K562 (cell line): ENCODE measurements at regions not wholly inside any gene's neighbourhood (a gene's known extent, or its start where the extent isn't known, plus 50 kb on each side); places are given as distances from the start of the nearest gene placed in this dataset.

Experiments
- ATAC-seq: fragments of 200-7000 bp; cut with Tn5 transposase; 3 replicates; pipeline ENCODE4 v1.9.1; 2020; ENCODE audit warnings: moderate library complexity
- BruUV-seq: library from RNA; stranded (reverse); fragments of 400-500 nt; replicated peaks from 2 replicates; lab custom pipeline; 2021; lab: Mats Ljungman, UMichigan
- CTCF ChIA-PET: fragments of 300-600 bp; formaldehyde crosslinking; extraction: SDS; loops from one replicate; lab custom pipeline; 2021; ENCODE audit warnings: low intra/inter-chr PET ratio; lab: Yijun Ruan, JAX
- POLR2A ChIA-PET: fragments of 300-600, 350-650 bp; sonication (Branson Sonifier 250); formaldehyde crosslinking; extraction: SDS; loops from one replicate; lab custom pipeline; 2021; ENCODE audit warnings: antibody characterized with exemption, inconsistent platforms; lab: Yijun Ruan, JAX
- DNase-seq, 4 experiments: peaks; one replicate each; pipeline versions ENCODE4 v3.0.0 to v3.0.0-alpha.2; 2011 to 2018; ENCODE audit warnings: low spot score in 3 of 4, mixed read lengths in 3 of 4; ENCODE audit errors: extremely low read depth in 1 of 4
- FAIRE-seq: peaks from 2 replicates; lab custom pipeline; 2011; peaks lifted over from hg19 to GRCh38; lab: Jason Lieb, UNC
- H2AFZ ChIP-seq: 2 replicates; pipeline ENCODE4 v1.6.0; 2011; ENCODE audit warnings: low read depth, low read length, control low read depth, inconsistent platforms
- H3K27ac ChIP-seq: fragments of 200-600 bp; 3 replicates; pipeline ENCODE4 v1.8.0; 2011; ENCODE audit warnings: low read depth, mild to moderate bottlenecking, control low read depth, inconsistent platforms, low read length, moderate library complexity, mixed read lengths; ENCODE audit errors: extremely low read depth
- H3K27me3 ChIP-seq, 2 experiments: fragments of 300-600 bp in 1 of 2; 2 replicates in 1 of 2; 3 replicates in 1 of 2; pipeline versions ENCODE4 v1.6.0 to v1.8.0; 2011; ENCODE audit warnings: inconsistent platforms in 2 of 2, low read length in 2 of 2, mild to moderate bottlenecking in 1 of 2, mixed read lengths in 1 of 2, moderate library complexity in 1 of 2; ENCODE audit not compliant: control insufficient read depth in 2 of 2, insufficient read depth in 2 of 2
- H3K36me3 ChIP-seq: fragments of 300-600 bp; 3 replicates; pipeline ENCODE4 v1.8.0; 2011; ENCODE audit warnings: mild to moderate bottlenecking, low read length, inconsistent platforms; ENCODE audit not compliant: control insufficient read depth, insufficient read depth
- H3K4me1 ChIP-seq, 2 experiments: fragments of 200-600 bp in 1 of 2; replicated peaks in 1 of 2; 2 replicates in 1 of 2; 3 replicates in 1 of 2; pipeline versions ENCODE4 v1.5.1 to v1.8.0; 2011; ENCODE audit warnings: inconsistent platforms in 2 of 2, low read length in 2 of 2, mild to moderate bottlenecking in 1 of 2, mixed read lengths in 1 of 2, moderate library complexity in 1 of 2; ENCODE audit not compliant: control insufficient read depth in 2 of 2, insufficient read depth in 2 of 2
- H3K4me2 ChIP-seq: 2 replicates; pipeline ENCODE4 v1.6.1; 2011; ENCODE audit warnings: low read length, control low read depth, inconsistent platforms, mixed read lengths; ENCODE audit not compliant: insufficient read depth
- H3K4me3 ChIP-seq: fragments of 200-600 bp; sonication (generic), shearing (Covaris generic); 2 replicates; pipeline ENCODE4 v1.5.1; 2016; ENCODE audit warnings: control low read depth, inconsistent platforms
- H3K79me2 ChIP-seq: fragments of 200-600 bp; 3 replicates; pipeline ENCODE4 v1.8.0; 2011; ENCODE audit warnings: low read length, inconsistent platforms; ENCODE audit not compliant: control insufficient read depth, insufficient read depth
- H3K9ac ChIP-seq, 2 experiments: 2 replicates each; pipeline versions ENCODE4 v1.6.0 to v1.6.1; 2011; ENCODE audit warnings: low read depth in 2 of 2, low read length in 2 of 2, control low read depth in 1 of 2, inconsistent platforms in 1 of 2, mild to moderate bottlenecking in 1 of 2, mixed read lengths in 1 of 2; ENCODE audit not compliant: insufficient read depth in 1 of 2
- H3K9me1 ChIP-seq: one replicate; pipeline ENCODE4 v1.6.0; 2011; ENCODE audit warnings: inconsistent platforms, mild to moderate bottlenecking, low read length, moderate library complexity; ENCODE audit not compliant: control insufficient read depth, insufficient read depth
- H3K9me3 ChIP-seq: replicated peaks from 2 replicates; pipeline ENCODE4 v1.5.1; 2011; ENCODE audit warnings: low read depth, low read length, inconsistent platforms; ENCODE audit not compliant: control insufficient read depth, insufficient read depth
- H4K20me1 ChIP-seq: replicated peaks from 2 replicates; pipeline ENCODE4 v1.6.1; 2011; ENCODE audit warnings: low read length, inconsistent platforms, mixed read lengths; ENCODE audit not compliant: control insufficient read depth, insufficient read depth
- CREB1 ChIP-seq, 2 experiments: sonication (generic) in 1 of 2; formaldehyde crosslinking in 1 of 2; IDR thresholded peaks; 2 replicates each; pipeline versions ENCODE4 v1.6.1 to v1.8.0; 2012 to 2022; ENCODE audit warnings: inconsistent platforms in 1 of 2, mild to moderate bottlenecking in 1 of 2, missing genetic modification reagents in 1 of 2, moderate library complexity in 1 of 2
- HDAC2 ChIP-seq: fragments of 450-650 bp; IDR thresholded peaks from 2 replicates; pipeline ENCODE4 v1.6.1; 2016; ENCODE audit warnings: mild to moderate bottlenecking
- MAX ChIP-seq: sonication (generic); formaldehyde crosslinking; IDR thresholded peaks from 2 replicates; pipeline ENCODE4 v1.9.0; 2022; ENCODE audit warnings: mild to moderate bottlenecking, missing genetic modification reagents
- POLR3A ChIP-seq: IDR thresholded peaks from 2 replicates; pipeline ENCODE4 v1.6.1; 2011; ENCODE audit warnings: borderline replicate concordance, mild to moderate bottlenecking, moderate library complexity; ENCODE audit not compliant: insufficient read length, insufficient read depth; ENCODE audit errors: extremely low read depth
- PRDM10 ChIP-seq: fragments of 450-650 bp; IDR thresholded peaks from 2 replicates; pipeline ENCODE4 v1.6.1; 2018; ENCODE audit not compliant: partially characterized antibody
- PRPF4 ChIP-seq: fragments of 200-400 bp; formaldehyde crosslinking; IDR thresholded peaks from one replicate; pipeline ENCODE4 v1.6.1; 2017; ENCODE audit warnings: low read length, low read depth, mild to moderate bottlenecking; ENCODE audit not compliant: insufficient read depth, poor library complexity, severe bottlenecking
- TOE1 ChIP-seq, 2 experiments: fragments of 450-650 bp in 1 of 2; sonication (generic) in 1 of 2; formaldehyde crosslinking in 1 of 2; IDR thresholded peaks; 2 replicates each; pipeline versions ENCODE4 v1.7.1 to v1.8.0; 2016 to 2022; ENCODE audit warnings: borderline replicate concordance in 2 of 2, mild to moderate bottlenecking in 2 of 2, antibody characterized with exemption in 1 of 2, inconsistent platforms in 1 of 2, low read depth in 1 of 2, missing genetic modification reagents in 1 of 2, moderate library complexity in 1 of 2
- ZC3H4 ChIP-seq: sonication (generic); formaldehyde crosslinking; IDR thresholded peaks from 2 replicates; pipeline ENCODE4 v1.9.0; 2021; ENCODE audit warnings: missing genetic modification reagents, borderline replicate concordance
- ZNF511 ChIP-seq: sonication (generic); formaldehyde crosslinking; IDR thresholded peaks from 2 replicates; pipeline ENCODE4 v1.8.0; 2022; ENCODE audit warnings: mild to moderate bottlenecking, missing genetic modification reagents
- ZNF592 ChIP-seq: fragments of 450-650 bp; IDR thresholded peaks from 2 replicates; pipeline ENCODE4 v1.6.1; 2017; ENCODE audit warnings: antibody characterized with exemption, mild to moderate bottlenecking
- WGBS: fragments of 100-300 bp; shearing (Covaris generic); methylation state at CpG from one replicate; pipeline ENCODE4 v1.1.6; 2016; ENCODE audit warnings: low coverage, mixed read lengths; ENCODE audit not compliant: insufficient coverage; ENCODE audit errors: missing lambda C conversion rate; 5-methylcytosine and 5-hydroxymethylcytosine counted together
- in situ Hi-C: fragments of 300-500 bp; cut with MboI; formaldehyde crosslinking; loops from 4 replicates; pipeline ENCODE4 v1.15.0; 2018; ENCODE audit warnings: inconsistent platforms, mixed read lengths
- intact Hi-C: fragments of 100-400 bp; cut with micrococcal nuclease; formaldehyde crosslinking; loops from 2 replicates; pipeline ENCODE4 v1.14.2; 2022

GRCh38 chr7:46317256-46317655 is 396.2 kb upstream of the IGFBP3 start:
- BruUV-seq = no TSS peak
- DNase-seq = no peak
- 1% methylated on average over 6 of the region's 6 CpGs for WGBS
- TF ChIP-seq ZNF592 (no peak), MAX (CRISPR knock-in tag) (no peak), ZC3H4 (CRISPR knock-in tag) (no peak), ZNF511 (CRISPR knock-in tag) (no peak), TOE1 (IDR thresholded peaks at IDR 0.05; ENCODE audit: borderline replicate concordance) (no peak), TOE1 (CRISPR knock-in tag; IDR thresholded peaks at IDR 0.05; ENCODE audit: borderline replicate concordance, low read depth) (no peak), CREB1 (IDR thresholded peaks at IDR 0.05) (no peak), CREB1 (CRISPR knock-in tag; IDR thresholded peaks at IDR 0.05) (no peak), HDAC2 (no peak), POLR3A (no peak), PRPF4 (no peak), PRDM10 (no peak)

More at GRCh38 chr7:46317256-46317655, 396.2 kb upstream of the IGFBP3 start:
- in situ Hi-C loops = no loop called here
- ATAC-seq (no peak), FAIRE-seq (no peak)
- CTCF ChIA-PET = no interaction called here
- Histone ChIP-seq H3K27ac (no peak overlapping the region), H3K4me2 (no peak overlapping the region), H3K36me3 (no peaks in the 10 kb centered on the region), H3K4me3 (no peak overlapping the region), H4K20me1 (no peaks in the 10 kb centered on the region), H3K9me1 (no peaks in the 10 kb centered on the region), H3K4me1 (no peaks in the 10 kb centered on the region), H3K9me3 (no peaks in the 10 kb centered on the region), H3K9ac (no peak overlapping the region), H2AFZ (no peak overlapping the region), H3K79me2 (no peaks in the 10 kb centered on the region), H3K27me3 (no peaks in the 10 kb centered on the region)
- POLR2A ChIA-PET = no interaction called here
- intact Hi-C loops = no loop called here
